G401 (cell line): ENCODE measurements at regions not wholly inside any gene's neighbourhood (a gene's known extent, or its start where the extent isn't known, plus 50 kb on each side); places are given as distances from the start of the nearest gene placed in this dataset.
A peak's percentile ranks its signal among the peaks of the same experiment; 100 is the strongest.
"Not testable (repeated sequence)": the region's sequence is repeated elsewhere in the genome, so short reads cannot be mapped to it uniquely, and the experiment has no call there.

ENCODE experiments used
- DNase-seq: peaks from one replicate; pipeline ENCODE4 v3.0.0-alpha.2; 2015; ENCODE audit warnings: low spot score
- in situ Hi-C: cut with HindIII; loops from 2 replicates; pipeline ENCODE4 v1.10.0; 2016; ENCODE audit warnings: low sequenced_read_pairs, mixed read lengths

GRCh38 chr10:80697926-80698325 is 160.2 kb downstream of the SH2D4B start:
- no peak for DNase-seq
- in situ Hi-C loops, result no loop called here

GRCh38 chr10:80699602-80700039 is 161.9 kb downstream of the SH2D4B start:
- peak; percentile 59 for DNase-seq
- in situ Hi-C loops, result no loop called here

DNA sequence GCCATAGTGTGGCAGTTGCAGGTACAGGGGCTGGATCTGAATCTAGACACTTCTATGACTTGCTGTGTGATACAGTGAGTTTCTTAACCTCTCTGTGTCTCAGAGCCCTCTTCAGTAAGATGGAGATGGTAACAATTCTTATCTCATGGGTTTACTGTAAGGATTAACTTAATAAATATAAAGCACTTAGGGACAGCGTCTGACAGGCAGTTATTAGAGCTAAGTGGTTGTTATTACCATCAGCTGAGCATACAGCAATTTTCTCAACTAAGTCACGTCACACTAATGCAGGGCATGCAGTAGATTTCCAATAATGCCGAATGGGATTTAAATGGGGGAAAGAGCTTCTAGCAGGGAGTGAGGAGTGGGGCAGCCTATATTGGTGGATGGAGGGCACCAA is 162.6 kb downstream of the SH2D4B start:
- no peak for DNase-seq
- in situ Hi-C loops, result no loop called here

GRCh38 chr10:80700760-80701444 is 163.2 kb downstream of the SH2D4B start:
- in situ Hi-C loops, result no loop called here
- no peak for DNase-seq

DNA sequence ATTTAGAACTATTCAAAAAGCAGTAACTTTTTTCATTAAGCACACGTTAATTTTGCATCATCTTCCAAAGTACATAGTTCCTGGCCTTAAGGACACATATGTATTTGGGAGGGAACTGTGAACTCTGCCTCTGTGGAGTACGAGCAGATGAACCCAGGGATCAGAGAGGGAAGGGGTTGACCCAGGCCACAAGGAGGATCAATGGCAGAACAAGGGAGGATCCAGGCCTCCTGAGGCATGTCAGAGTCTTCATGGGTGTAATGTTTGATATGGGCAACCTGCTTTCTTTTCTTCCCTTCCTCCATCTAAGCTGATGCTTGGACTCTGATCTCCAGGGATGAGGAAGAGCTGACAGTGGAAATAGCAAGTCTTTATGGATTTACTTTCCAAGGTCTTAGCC is 164.0 kb downstream of the SH2D4B start:
- in situ Hi-C loops, result no loop called here
- DNase-seq, result no peak

DNA sequence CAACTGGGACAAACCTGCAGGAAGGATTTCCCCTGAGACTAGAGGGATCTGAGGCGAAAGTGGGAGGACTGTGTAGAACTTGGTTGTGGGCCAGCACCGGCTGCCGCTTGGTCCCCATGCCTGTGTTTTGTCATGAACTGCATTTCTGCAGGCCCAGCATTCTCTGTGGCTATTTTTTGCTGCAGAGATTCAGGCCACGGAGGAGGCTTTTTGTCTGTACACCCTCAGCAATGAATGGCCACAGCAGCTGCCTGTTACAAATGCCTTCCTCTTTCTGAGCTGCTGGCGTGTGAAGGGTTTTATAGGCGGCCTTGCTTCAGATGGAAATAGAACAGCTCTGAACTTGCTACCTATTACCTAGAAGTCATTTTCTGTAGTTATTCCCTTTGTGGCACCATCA is 164.4 kb downstream of the SH2D4B start:
- in situ Hi-C loops, result no loop called here

GRCh38 chr10:80705899-80706298 is 168.2 kb downstream of the SH2D4B start:
- in situ Hi-C loops, result no loop called here
- DNase-seq, result no peak

More for the DNA sequence above, 164.4 kb downstream of the SH2D4B start:
- peak; percentile 12 for DNase-seq

DNA sequence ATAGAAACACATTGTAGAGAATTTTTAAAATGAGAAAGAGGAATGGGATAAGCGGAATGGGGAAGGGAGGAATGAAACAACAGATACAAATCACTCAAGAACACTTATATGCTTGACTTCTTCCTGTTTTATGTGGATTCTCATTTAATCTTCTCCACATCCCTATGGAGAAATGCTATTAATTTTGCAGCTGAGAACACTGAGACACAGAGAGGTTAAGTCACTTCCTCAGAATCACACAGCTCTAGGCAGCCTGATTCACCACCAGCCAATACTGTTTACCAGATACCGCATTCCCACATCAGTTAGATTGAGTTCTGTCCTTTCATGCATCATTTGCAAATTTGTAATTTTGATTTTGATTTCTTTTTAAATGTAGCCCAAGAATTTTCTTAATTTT is 170.5 kb downstream of the SH2D4B start:
- in situ Hi-C loops, result no loop called here
- DNase-seq, result no peak

- in situ Hi-C loops, result no loop called here
- no peak for DNase-seq
Measured at GRCh38 chr10:80708808-80709207, 171.1 kb downstream of the SH2D4B start.

- in situ Hi-C loops, result no loop called here
- DNase-seq, result no peak
Measured at GRCh38 chr10:80709866-80710265, 172.2 kb downstream of the SH2D4B start.

- no peak for DNase-seq
- in situ Hi-C loops, result no loop called here
Measured at GRCh38 chr10:80713398-80713928, 175.8 kb downstream of the SH2D4B start.

DNA sequence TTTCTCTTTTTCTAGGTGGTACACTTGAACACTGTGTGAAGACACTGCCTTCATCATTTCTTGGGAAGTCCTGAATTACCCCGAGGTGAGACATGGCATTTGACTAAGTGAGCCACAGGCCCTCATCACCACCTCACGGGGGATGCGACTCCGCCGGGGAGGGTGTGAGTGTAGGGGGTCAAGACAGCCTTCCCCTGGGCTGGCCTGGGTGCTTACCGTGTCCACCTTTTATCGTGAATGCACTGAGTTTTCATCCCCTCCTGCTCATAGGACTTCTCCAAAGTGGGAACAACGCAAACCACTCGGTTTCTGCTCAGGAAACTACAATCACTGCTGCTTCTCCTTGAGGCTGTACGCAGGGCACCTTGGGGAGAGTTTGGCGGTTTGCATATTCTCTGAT is 176.9 kb downstream of the SH2D4B start:
- in situ Hi-C loops, result no loop called here
- DNase-seq, result no peak

DNA sequence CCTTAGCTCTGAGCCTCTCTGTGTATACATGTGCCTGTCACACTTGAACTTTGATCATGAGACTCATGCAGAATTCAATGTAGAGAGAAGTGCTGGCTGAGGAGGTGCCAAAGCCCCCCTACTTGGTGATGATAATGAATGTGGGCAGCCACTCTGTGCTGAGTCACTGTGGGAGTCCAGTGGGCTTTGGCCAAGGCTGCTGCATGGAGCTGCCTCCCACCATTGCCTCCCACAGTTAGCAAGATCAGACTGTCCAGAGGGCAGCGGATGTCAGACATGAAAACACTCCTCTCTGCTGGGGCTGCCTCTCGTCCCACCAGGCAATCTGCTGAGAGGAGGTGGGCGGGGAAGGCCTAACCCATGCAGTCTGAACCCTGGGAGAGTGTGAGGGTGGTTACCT is 180.3 kb downstream of the SH2D4B start:
- in situ Hi-C loops, result no loop called here
- DNase-seq, result no peak

- no peak for DNase-seq
- in situ Hi-C loops, result no loop called here
Measured at GRCh38 chr10:80719935-80720334, 182.2 kb downstream of the SH2D4B start.

DNA sequence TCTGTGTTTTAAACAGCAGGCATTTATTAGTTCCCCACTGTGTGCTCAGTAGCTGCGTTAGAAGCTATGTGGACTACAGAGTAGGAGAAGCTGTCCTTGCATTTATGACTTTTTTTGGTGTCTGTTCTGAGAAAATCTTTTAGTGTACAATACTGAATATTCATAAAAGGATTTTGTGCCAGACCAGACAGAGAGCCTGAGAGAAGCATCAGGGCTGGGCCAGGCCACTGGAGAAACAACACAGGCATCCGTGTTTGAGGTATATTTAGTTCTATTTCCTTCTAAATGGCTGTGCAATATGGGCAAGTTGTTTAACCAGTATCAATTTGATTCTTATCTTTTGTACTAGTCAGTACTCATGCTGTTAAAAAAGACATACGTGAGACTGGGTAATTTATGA is 182.8 kb downstream of the SH2D4B start:
- in situ Hi-C loops, result no loop called here
- DNase-seq, result no peak

GRCh38 chr10:80728354-80728753 is 190.7 kb downstream of the SH2D4B start:
- DNase-seq, in situ Hi-C loops: not testable (repeated sequence)

- in situ Hi-C loops, result no loop called here
- no peak for DNase-seq
Measured at GRCh38 chr10:80729896-80730295, 192.2 kb downstream of the SH2D4B start.

- in situ Hi-C loops, result no loop called here
- no peak for DNase-seq
Measured at GRCh38 chr10:80730522-80730921, 192.8 kb downstream of the SH2D4B start.

DNA sequence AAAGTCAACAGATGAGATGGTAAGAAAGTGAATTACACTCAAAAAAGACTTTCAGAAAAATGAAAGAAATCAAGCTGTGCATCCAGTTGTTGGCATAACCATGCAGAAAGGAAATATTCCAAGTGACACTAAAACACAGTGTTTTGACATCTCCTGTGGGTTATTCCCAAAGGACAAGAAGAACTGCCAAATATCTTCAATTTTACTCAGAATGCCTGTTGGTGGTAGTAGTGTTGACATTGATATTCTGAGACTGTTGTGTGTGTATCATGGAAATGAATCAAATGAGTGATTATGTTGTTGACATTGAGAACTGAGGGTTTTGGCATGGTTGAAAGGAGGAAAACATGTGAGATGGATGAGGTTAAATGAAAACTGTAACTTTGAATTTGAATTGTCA is 196.9 kb downstream of the SH2D4B start:
- DNase-seq, result no peak
- in situ Hi-C loops, result no loop called here

DNA sequence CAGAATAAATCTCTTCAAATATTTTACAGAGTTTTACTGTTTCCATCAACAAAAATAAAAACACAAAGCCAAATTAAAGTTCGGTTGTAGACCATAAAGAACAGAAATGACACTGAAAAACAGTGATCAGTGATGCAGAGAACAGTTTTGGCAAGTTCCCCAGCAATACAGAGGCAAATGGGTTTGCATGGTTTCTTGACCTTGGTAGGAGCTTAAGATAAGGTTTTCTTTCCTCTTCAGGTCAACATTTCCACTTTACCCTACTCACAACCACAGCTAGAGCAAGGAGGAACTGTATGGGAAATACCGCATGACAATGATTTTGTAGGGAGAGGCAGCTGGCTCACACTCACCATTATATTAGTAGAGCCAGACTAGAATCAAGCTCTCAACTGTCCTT is 199.5 kb downstream of the SH2D4B start:
- in situ Hi-C loops, result no loop called here
- no peak for DNase-seq

- DNase-seq, result no peak
- in situ Hi-C loops, result no loop called here
Measured at GRCh38 chr10:80739328-80739727, 201.6 kb downstream of the SH2D4B start.
